ENCODE measurements at regions not wholly inside any gene's neighbourhood (a gene's known extent, or its start where the extent isn't known, plus 50 kb on each side); places are given as distances from the start of the nearest gene placed in this dataset.
"Not testable (repeated sequence)": the region's sequence is repeated elsewhere in the genome, so short reads cannot be mapped to it uniquely, and the experiment has no call there.

GRCh38 chr6:74255007-74255406, 559.0 kb downstream of the CD109 start:
- not testable (repeated sequence) for H3K4me3 Mint-ChIP-seq; H3K9me3 Mint-ChIP-seq; H3K27me3 Mint-ChIP-seq; H3K4me1 Mint-ChIP-seq (ENCODE audit: low read depth in 2 of 2); ATAC-seq; H3K27ac Mint-ChIP-seq; H3K36me3 Mint-ChIP-seq; DNase-seq (ENCODE audit: low spot score)

- not testable (repeated sequence) for H3K4me3 Mint-ChIP-seq; H3K27me3 Mint-ChIP-seq; H3K9me3 Mint-ChIP-seq; H3K4me1 Mint-ChIP-seq (ENCODE audit: low read depth in 2 of 2); ATAC-seq; H3K36me3 Mint-ChIP-seq; DNase-seq (ENCODE audit: low spot score); H3K27ac Mint-ChIP-seq
These were observed 558.1 kb downstream of the CD109 start for GRCh38 chr6:74254147-74254546.

GRCh38 chr6:74253261-74253660, 557.3 kb downstream of the CD109 start:
- DNase-seq (ENCODE audit: low spot score), result no peak
- no peaks in the 10 kb centered on the region for H3K27me3 Mint-ChIP-seq
- no peak overlapping the region for H3K27ac Mint-ChIP-seq
- H3K4me1 Mint-ChIP-seq (ENCODE audit: low read depth in 2 of 2), result no peaks in the 10 kb centered on the region
- H3K4me3 Mint-ChIP-seq, result no peak overlapping the region
- no peaks in the 10 kb centered on the region for H3K36me3 Mint-ChIP-seq
- no peak for ATAC-seq
- peaks cover 4% of the 10 kb centered on the region for H3K9me3 Mint-ChIP-seq

GRCh38 chr6:74250161-74250818, 554.3 kb downstream of the CD109 start:
- Mint-ChIP-seq H3K4me3 (no peak overlapping the region), H3K27me3 (no peaks in the 10 kb centered on the region), H3K36me3 (no peaks in the 10 kb centered on the region), H3K4me1 (ENCODE audit: low read depth in 2 of 2) (no peaks in the 10 kb centered on the region), H3K27ac (no peak overlapping the region), H3K9me3 (peaks cover 4% of the 10 kb centered on the region)
- no peak for ATAC-seq
- DNase-seq (ENCODE audit: low spot score), result no peak

- H3K36me3 Mint-ChIP-seq, result no peaks in the 10 kb centered on the region
- DNase-seq (ENCODE audit: low spot score), result no peak
- no peaks in the 10 kb centered on the region for H3K4me1 Mint-ChIP-seq (ENCODE audit: low read depth in 2 of 2)
- H3K27ac Mint-ChIP-seq, result no peak overlapping the region
- peaks cover 4% of the 10 kb centered on the region for H3K9me3 Mint-ChIP-seq
- no peaks in the 10 kb centered on the region for H3K27me3 Mint-ChIP-seq
- H3K4me3 Mint-ChIP-seq, result no peak overlapping the region
- ATAC-seq, result no peak
These were observed 553.7 kb downstream of the CD109 start for GRCh38 chr6:74249658-74250057.

- ATAC-seq, result no peak
- Mint-ChIP-seq H3K27me3 (no peaks in the 10 kb centered on the region), H3K9me3 (peaks cover 9% of the 10 kb centered on the region), H3K4me1 (ENCODE audit: low read depth in 2 of 2) (no peaks in the 10 kb centered on the region), H3K36me3 (no peaks in the 10 kb centered on the region), H3K4me3 (no peak overlapping the region), H3K27ac (no peak overlapping the region)
- no peak for DNase-seq (ENCODE audit: low spot score)
These were observed 553.0 kb downstream of the CD109 start for GRCh38 chr6:74248966-74249365.

- H3K4me1 Mint-ChIP-seq (ENCODE audit: low read depth in 2 of 2), result no peaks in the 10 kb centered on the region
- ATAC-seq, result no peak
- H3K4me3 Mint-ChIP-seq, result no peak overlapping the region
- H3K27ac Mint-ChIP-seq, result no peak overlapping the region
- no peaks in the 10 kb centered on the region for H3K36me3 Mint-ChIP-seq
- H3K27me3 Mint-ChIP-seq, result no peaks in the 10 kb centered on the region
- DNase-seq (ENCODE audit: low spot score), result no peak
- H3K9me3 Mint-ChIP-seq, result peaks cover 20% of the 10 kb centered on the region
These were observed 526.8 kb downstream of the CD109 start for GRCh38 chr6:74222768-74223333.

GRCh38 chr6:74213995-74214394, 518.0 kb downstream of the CD109 start:
- Mint-ChIP-seq H3K9me3 (peaks cover 9% of the 10 kb centered on the region), H3K4me1 (ENCODE audit: low read depth in 2 of 2) (no peaks in the 10 kb centered on the region), H3K27ac (no peak overlapping the region), H3K27me3 (no peaks in the 10 kb centered on the region), H3K36me3 (no peaks in the 10 kb centered on the region), H3K4me3 (no peak overlapping the region)
- DNase-seq (ENCODE audit: low spot score), result no peak
- ATAC-seq, result no peak

GRCh38 chr6:74208239-74208638, 512.2 kb downstream of the CD109 start:
- no peaks in the 10 kb centered on the region for H3K4me1 Mint-ChIP-seq (ENCODE audit: low read depth in 2 of 2)
- ATAC-seq (no peak), DNase-seq (ENCODE audit: low spot score) (no peak)
- H3K27ac Mint-ChIP-seq, result no peak overlapping the region
- H3K36me3 Mint-ChIP-seq, result no peaks in the 10 kb centered on the region
- H3K27me3 Mint-ChIP-seq, result no peaks in the 10 kb centered on the region
- H3K9me3 Mint-ChIP-seq, result peaks cover 15% of the 10 kb centered on the region
- H3K4me3 Mint-ChIP-seq, result no peak overlapping the region

GRCh38 chr6:74199215-74199915, 503.4 kb downstream of the CD109 start:
- DNase-seq (ENCODE audit: low spot score) (no peak), ATAC-seq (no peak)
- Mint-ChIP-seq H3K4me1 (ENCODE audit: low read depth in 2 of 2) (no peaks in the 10 kb centered on the region), H3K9me3 (peaks cover 21% of the 10 kb centered on the region), H3K36me3 (no peaks in the 10 kb centered on the region), H3K27me3 (no peaks in the 10 kb centered on the region), H3K4me3 (no peak overlapping the region), H3K27ac (no peak overlapping the region)

- Mint-ChIP-seq H3K4me1 (ENCODE audit: low read depth in 2 of 2) (no peaks in the 10 kb centered on the region), H3K9me3 (peaks cover 27% of the 10 kb centered on the region), H3K27me3 (no peaks in the 10 kb centered on the region), H3K4me3 (no peak overlapping the region), H3K27ac (no peak overlapping the region), H3K36me3 (peaks cover 1% of the 10 kb centered on the region)
- ATAC-seq (no peak), DNase-seq (ENCODE audit: low spot score) (no peak)
These were observed 501.3 kb downstream of the CD109 start for GRCh38 chr6:74197310-74197709.

- no peak overlapping the region for H3K4me3 Mint-ChIP-seq
- no peaks in the 10 kb centered on the region for H3K4me1 Mint-ChIP-seq (ENCODE audit: low read depth in 2 of 2)
- H3K9me3 Mint-ChIP-seq, result peaks cover 17% of the 10 kb centered on the region
- peaks cover 4% of the 10 kb centered on the region for H3K36me3 Mint-ChIP-seq
- ATAC-seq (no peak), DNase-seq (ENCODE audit: low spot score) (no peak)
- H3K27ac Mint-ChIP-seq, result no peak overlapping the region
- no peaks in the 10 kb centered on the region for H3K27me3 Mint-ChIP-seq
These were observed 491.8 kb downstream of the CD109 start for GRCh38 chr6:74187811-74188210.

GRCh38 chr6:74182992-74183391, 487.0 kb downstream of the CD109 start:
- Mint-ChIP-seq H3K27me3 (no peaks in the 10 kb centered on the region), H3K27ac (no peak overlapping the region), H3K36me3 (no peaks in the 10 kb centered on the region), H3K9me3 (peaks cover 4% of the 10 kb centered on the region), H3K4me3 (no peak overlapping the region), H3K4me1 (ENCODE audit: low read depth in 2 of 2) (no peaks in the 10 kb centered on the region)
- no peak for DNase-seq (ENCODE audit: low spot score)
- ATAC-seq, result no peak

- H3K36me3 Mint-ChIP-seq, result no peaks in the 10 kb centered on the region
- H3K4me3 Mint-ChIP-seq, result no peak overlapping the region
These were observed 485.5 kb downstream of the CD109 start for GRCh38 chr6:74181471-74181870.

More at GRCh38 chr6:74181471-74181870, 485.5 kb downstream of the CD109 start:
- H3K4me1 Mint-ChIP-seq (ENCODE audit: low read depth in 2 of 2), result no peaks in the 10 kb centered on the region
- H3K9me3 Mint-ChIP-seq, result peaks cover 4% of the 10 kb centered on the region
- DNase-seq (ENCODE audit: low spot score) (no peak), ATAC-seq (no peak)
- H3K27me3 Mint-ChIP-seq, result no peaks in the 10 kb centered on the region
- H3K27ac Mint-ChIP-seq, result no peak overlapping the region

Data from natural killer cell treated with Interleukin-12 subunit alpha and Interleukin-12 subunit beta and Interleukin-15 and Interleukin-18, amount 100 ng/mL, for 72 hours (primary cell).